C4-2B (cell line): ENCODE measurements at regions not wholly inside any gene's neighbourhood (a gene's known extent, or its start where the extent isn't known, plus 50 kb on each side); places are given as distances from the start of the nearest gene placed in this dataset.

ENCODE experiments used
- ZFX ChIP-seq: fragments of 450-650 bp; IDR thresholded peaks from 2 replicates; pipeline ENCODE4 v1.6.1; 2017
- TF ChIP-seq, protein P1 (sequence below): fragments of 450-650 bp; conservative IDR thresholded peaks from 2 replicates; pipeline ENCODE4 v1.5.1; 2017; ENCODE audit warnings: mild to moderate bottlenecking

DNA sequence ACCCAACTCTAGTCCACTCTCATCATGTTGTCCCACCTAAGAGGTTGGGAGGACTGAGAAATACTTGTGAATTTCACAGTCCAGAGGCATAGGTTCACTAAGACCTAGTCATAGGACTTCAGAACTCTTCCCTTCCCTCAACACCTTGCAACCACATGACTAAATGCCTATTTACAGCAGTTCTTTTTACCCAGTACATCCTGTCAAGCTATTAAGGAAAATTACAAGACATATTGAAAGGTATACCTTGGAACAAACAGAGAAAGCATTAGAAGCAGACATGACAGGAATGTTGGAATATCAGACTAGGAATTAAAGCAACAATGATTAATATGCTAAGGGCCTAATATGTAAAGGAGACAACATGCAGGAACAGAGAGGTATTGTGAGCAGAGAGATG, 563.8 kb upstream of the LRRC4C start:
- TF ChIP-seq, protein P1, sequence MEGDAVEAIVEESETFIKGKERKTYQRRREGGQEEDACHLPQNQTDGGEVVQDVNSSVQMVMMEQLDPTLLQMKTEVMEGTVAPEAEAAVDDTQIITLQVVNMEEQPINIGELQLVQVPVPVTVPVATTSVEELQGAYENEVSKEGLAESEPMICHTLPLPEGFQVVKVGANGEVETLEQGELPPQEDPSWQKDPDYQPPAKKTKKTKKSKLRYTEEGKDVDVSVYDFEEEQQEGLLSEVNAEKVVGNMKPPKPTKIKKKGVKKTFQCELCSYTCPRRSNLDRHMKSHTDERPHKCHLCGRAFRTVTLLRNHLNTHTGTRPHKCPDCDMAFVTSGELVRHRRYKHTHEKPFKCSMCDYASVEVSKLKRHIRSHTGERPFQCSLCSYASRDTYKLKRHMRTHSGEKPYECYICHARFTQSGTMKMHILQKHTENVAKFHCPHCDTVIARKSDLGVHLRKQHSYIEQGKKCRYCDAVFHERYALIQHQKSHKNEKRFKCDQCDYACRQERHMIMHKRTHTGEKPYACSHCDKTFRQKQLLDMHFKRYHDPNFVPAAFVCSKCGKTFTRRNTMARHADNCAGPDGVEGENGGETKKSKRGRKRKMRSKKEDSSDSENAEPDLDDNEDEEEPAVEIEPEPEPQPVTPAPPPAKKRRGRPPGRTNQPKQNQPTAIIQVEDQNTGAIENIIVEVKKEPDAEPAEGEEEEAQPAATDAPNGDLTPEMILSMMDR, result no peak
- TF ChIP-seq ZFX, result no peak
